ENCODE measurements at regions not wholly inside any gene's neighbourhood (a gene's known extent, or its start where the extent isn't known, plus 50 kb on each side); places are given as distances from the start of the nearest gene placed in this dataset.

DNA sequence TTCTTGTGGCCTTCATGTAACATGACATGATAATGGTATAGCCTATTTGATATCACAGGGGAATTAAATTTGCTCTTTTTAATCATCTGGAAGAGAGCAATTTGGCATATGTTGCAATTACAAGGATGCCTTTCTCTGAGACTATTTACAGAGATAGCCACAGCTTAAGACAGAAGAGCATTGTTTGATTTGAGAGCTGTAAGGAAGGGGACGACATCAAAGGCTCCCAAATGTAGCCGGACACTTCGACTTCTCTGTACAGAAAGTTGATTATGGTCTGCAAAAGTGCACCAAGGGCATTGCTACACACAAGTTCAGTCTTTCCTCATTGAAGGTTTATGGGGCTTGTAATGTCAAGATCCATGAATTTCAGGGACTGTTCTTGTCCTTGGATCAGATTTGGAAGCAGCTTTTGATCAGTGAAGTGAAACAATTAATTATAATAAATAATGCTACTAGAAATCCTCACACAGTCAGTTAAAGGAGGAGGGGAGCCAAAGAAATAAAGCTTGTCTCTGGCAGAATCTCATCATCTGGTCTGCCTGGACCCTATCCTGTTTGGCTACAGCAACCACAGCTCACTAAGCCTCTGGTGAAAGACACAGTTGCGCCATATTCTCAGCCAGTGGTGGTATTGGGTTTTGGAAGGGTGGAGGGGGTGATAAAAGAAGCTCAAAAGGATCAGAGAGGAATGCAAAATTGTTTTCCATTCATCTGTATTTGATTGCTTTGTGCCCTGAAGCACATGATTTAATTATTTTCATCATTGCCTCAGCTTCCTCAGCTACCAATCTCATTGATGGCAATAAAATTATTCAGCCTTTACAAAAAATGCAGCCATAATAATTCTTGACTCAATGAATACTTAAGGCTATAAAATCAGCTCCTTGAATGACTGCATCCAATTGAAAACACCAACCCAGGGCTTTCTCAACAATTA lies 654.3 kb upstream of the LCORL start:
- TF ChIP-seq, protein P1, sequence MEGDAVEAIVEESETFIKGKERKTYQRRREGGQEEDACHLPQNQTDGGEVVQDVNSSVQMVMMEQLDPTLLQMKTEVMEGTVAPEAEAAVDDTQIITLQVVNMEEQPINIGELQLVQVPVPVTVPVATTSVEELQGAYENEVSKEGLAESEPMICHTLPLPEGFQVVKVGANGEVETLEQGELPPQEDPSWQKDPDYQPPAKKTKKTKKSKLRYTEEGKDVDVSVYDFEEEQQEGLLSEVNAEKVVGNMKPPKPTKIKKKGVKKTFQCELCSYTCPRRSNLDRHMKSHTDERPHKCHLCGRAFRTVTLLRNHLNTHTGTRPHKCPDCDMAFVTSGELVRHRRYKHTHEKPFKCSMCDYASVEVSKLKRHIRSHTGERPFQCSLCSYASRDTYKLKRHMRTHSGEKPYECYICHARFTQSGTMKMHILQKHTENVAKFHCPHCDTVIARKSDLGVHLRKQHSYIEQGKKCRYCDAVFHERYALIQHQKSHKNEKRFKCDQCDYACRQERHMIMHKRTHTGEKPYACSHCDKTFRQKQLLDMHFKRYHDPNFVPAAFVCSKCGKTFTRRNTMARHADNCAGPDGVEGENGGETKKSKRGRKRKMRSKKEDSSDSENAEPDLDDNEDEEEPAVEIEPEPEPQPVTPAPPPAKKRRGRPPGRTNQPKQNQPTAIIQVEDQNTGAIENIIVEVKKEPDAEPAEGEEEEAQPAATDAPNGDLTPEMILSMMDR (conservative IDR thresholded peaks at IDR 0.05; ENCODE audit: low read depth, low read length), result no peak
- no peak for TF ChIP-seq EZH2 (IDR thresholded peaks at IDR 0.05; ENCODE audit: borderline replicate concordance, low read depth, low read length, poor library complexity, severe bottlenecking)
